BJ (cell line): ENCODE measurements at regions not wholly inside any gene's neighbourhood (a gene's known extent, or its start where the extent isn't known, plus 50 kb on each side); places are given as distances from the start of the nearest gene placed in this dataset.
"Not testable (repeated sequence)": the region's sequence is repeated elsewhere in the genome, so short reads cannot be mapped to it uniquely, and the experiment has no call there.

Experiments used
- CTCF ChIA-PET: fragments of 350-600 bp; formaldehyde crosslinking; extraction: SDS; loops from one replicate; lab custom pipeline; 2021; ENCODE audit warnings: antibody characterized with exemption, inconsistent platforms; lab: Yijun Ruan, JAX
- POLR2A ChIA-PET: fragments of 300-600 bp; sonication (Branson Sonifier 250); formaldehyde crosslinking; extraction: SDS; loops from one replicate; lab custom pipeline; 2021; ENCODE audit warnings: antibody characterized with exemption; lab: Charles Lee
- DNase-seq: peaks from one replicate; pipeline ENCODE4 v3.0.0-alpha.2; 2011; ENCODE audit warnings: low read depth
- H3K27me3 ChIP-seq: 2 replicates; pipeline ENCODE4 v1.6.0; 2011; ENCODE audit warnings: low read length; ENCODE audit not compliant: control insufficient read depth, insufficient read depth
- H3K36me3 ChIP-seq: 2 replicates; pipeline ENCODE4 v1.5.1; 2011; ENCODE audit warnings: low read length; ENCODE audit not compliant: control insufficient read depth, insufficient read depth
- H3K4me3 ChIP-seq: 2 replicates; pipeline ENCODE4 v1.5.1; 2011; ENCODE audit warnings: low read depth, mild to moderate bottlenecking, control low read depth, low read length
- CTCF ChIP-seq: IDR thresholded peaks from 2 replicates; pipeline ENCODE4 v1.5.1; 2011; ENCODE audit warnings: low read depth, mild to moderate bottlenecking, control low read depth, inconsistent platforms, low read length, moderate library complexity; ENCODE audit not compliant: insufficient read depth

GRCh38 chr12:72742568-72742967, 470.4 kb downstream of the TRHDE start:
- ChIA-PET POLR2A (no interaction called here), CTCF (no interaction called here)
- no peaks in the 10 kb centered on the region for H3K36me3 ChIP-seq
- H3K4me3 ChIP-seq: no peak overlapping the region
- no peak for DNase-seq
- TF ChIP-seq CTCF: no peak
- no peaks in the 10 kb centered on the region for H3K27me3 ChIP-seq

GRCh38 chr12:72746048-72746447, 473.9 kb downstream of the TRHDE start:
- H3K27me3 ChIP-seq: no peaks in the 10 kb centered on the region
- ChIA-PET POLR2A (no interaction called here), CTCF (no interaction called here)
- no peak overlapping the region for H3K4me3 ChIP-seq
- H3K36me3 ChIP-seq: no peaks in the 10 kb centered on the region
- DNase-seq: no peak
- TF ChIP-seq CTCF: no peak

GRCh38 chr12:72747111-72747849, 475.1 kb downstream of the TRHDE start:
- no peak for DNase-seq
- H3K36me3 ChIP-seq: no peaks in the 10 kb centered on the region
- H3K4me3 ChIP-seq: no peak overlapping the region
- no peak for TF ChIP-seq CTCF
- POLR2A ChIA-PET: no interaction called here
- H3K27me3 ChIP-seq: no peaks in the 10 kb centered on the region
- CTCF ChIA-PET: no interaction called here

GRCh38 chr12:72748971-72749370, 476.8 kb downstream of the TRHDE start:
- ChIA-PET CTCF (no interaction called here), POLR2A (no interaction called here)
- Histone ChIP-seq H3K27me3 (no peaks in the 10 kb centered on the region), H3K36me3 (no peaks in the 10 kb centered on the region), H3K4me3 (no peak overlapping the region)
- no peak for DNase-seq
- no peak for TF ChIP-seq CTCF

GRCh38 chr12:72753571-72753970, 481.4 kb downstream of the TRHDE start:
- no peak overlapping the region for H3K4me3 ChIP-seq
- no peak for DNase-seq
- ChIA-PET CTCF (no interaction called here), POLR2A (no interaction called here)
- H3K27me3 ChIP-seq: no peaks in the 10 kb centered on the region
- no peak for TF ChIP-seq CTCF
- H3K36me3 ChIP-seq: no peaks in the 10 kb centered on the region

GRCh38 chr12:72754026-72754425, 481.9 kb downstream of the TRHDE start:
- POLR2A ChIA-PET, H3K27me3 ChIP-seq, H3K36me3 ChIP-seq, DNase-seq, H3K4me3 ChIP-seq: not testable (repeated sequence)
- CTCF ChIA-PET: interaction anchor here (0.6 kb wide), 1 partner anchor 39 kb away, joined by 3 read pairs; no protein-coding TSS in a partner anchor
